Activated CD4-positive, alpha-beta memory T cell treated with anti-CD3 and anti-CD28 coated beads for 36 hours (primary cell): ENCODE measurements at regions not wholly inside any gene's neighbourhood (a gene's known extent, or its start where the extent isn't known, plus 50 kb on each side); places are given as distances from the start of the nearest gene placed in this dataset.
"Not testable (repeated sequence)": the region's sequence is repeated elsewhere in the genome, so short reads cannot be mapped to it uniquely, and the experiment has no call there.

ENCODE experiments used
- CTCF ChIA-PET: fragments of 350-600 bp; sonication (Branson Sonifier 250); formaldehyde crosslinking; loops from one replicate; lab custom pipeline; 2021; ENCODE audit warnings: antibody characterized with exemption, inconsistent platforms; lab: Charles Lee
- POLR2A ChIA-PET: fragments of 350-600 bp; sonication (Branson Sonifier 250); formaldehyde crosslinking; loops from one replicate; lab custom pipeline; 2021; ENCODE audit warnings: antibody characterized with exemption; lab: Charles Lee
- DNase-seq: peaks from one replicate; pipeline ENCODE4 v3.0.0-alpha.2; 2020
- H3K27ac Mint-ChIP-seq: one replicate; pipeline ENCODE4 v1.8.0; 2021; ENCODE audit warnings: mixed read lengths
- H3K27me3 Mint-ChIP-seq: one replicate; pipeline ENCODE4 v1.8.0; 2021; ENCODE audit warnings: mixed read lengths
- H3K36me3 Mint-ChIP-seq: one replicate; pipeline ENCODE4 v1.8.0; 2021; ENCODE audit warnings: mixed read lengths
- H3K4me1 Mint-ChIP-seq: one replicate; pipeline ENCODE4 v1.8.0; 2021; ENCODE audit warnings: low read depth, mixed read lengths
- H3K4me3 Mint-ChIP-seq: one replicate; pipeline ENCODE4 v1.8.0; 2021; ENCODE audit warnings: mild to moderate bottlenecking, mixed read lengths
- H3K9me3 Mint-ChIP-seq: one replicate; pipeline ENCODE4 v1.8.0; 2021; ENCODE audit warnings: mixed read lengths
- intact Hi-C: fragments of 100-400 bp; cut with micrococcal nuclease; formaldehyde crosslinking; loops from one replicate; pipeline ENCODE4 v1.15.1; 2023

DNA sequence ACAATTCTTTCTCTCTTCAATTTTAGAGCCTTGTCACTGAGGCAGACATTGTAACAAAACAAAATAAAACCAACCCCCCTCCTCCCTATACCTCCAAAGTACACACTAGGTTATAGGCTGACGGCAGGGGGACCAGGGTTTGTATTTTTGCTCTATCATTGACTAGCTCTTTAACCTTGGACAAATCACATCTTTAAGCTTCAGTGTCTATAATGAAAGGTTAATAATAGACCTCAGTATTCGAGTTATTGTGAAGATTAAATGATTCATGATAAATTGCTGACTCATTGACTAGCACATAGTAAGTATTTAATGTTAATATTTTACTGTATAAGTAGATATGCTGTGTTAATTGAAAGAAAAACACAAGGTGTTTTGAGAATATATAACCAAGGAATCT is 1267.6 kb upstream of the ADGRL2 start:
- intact Hi-C loops: no loop called here
- ChIA-PET POLR2A (no interaction called here), CTCF (no interaction called here)
- Mint-ChIP-seq H3K4me3 (no peak overlapping the region), H3K4me1 (no peaks in the 10 kb centered on the region), H3K36me3 (no peaks in the 10 kb centered on the region), H3K27me3 (no peaks in the 10 kb centered on the region), H3K9me3 (peaks cover 3% of the 10 kb centered on the region), H3K27ac (no peak overlapping the region)
- DNase-seq: no peak

DNA sequence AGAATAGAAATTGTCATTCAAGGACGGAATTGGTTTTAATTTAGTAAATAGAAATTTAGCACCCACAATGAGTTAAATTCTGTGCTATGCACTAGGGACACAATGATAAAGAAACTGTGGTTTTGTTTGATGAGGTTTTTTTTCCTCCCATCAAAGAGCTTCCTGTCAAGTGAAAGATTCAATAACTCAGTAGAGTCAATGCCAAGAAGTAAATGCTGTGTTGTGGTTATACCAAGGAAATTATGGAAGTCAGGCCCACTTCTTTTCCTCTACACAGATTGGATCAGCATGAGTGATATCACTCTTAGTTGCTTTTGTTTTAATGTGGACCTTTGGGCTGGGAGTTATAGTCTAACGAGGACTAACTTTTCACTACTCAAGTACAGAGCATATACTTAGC is 1269.6 kb upstream of the ADGRL2 start:
- POLR2A ChIA-PET: no interaction called here
- Mint-ChIP-seq H3K27ac (no peak overlapping the region), H3K4me3 (no peak overlapping the region), H3K9me3 (peaks cover 3% of the 10 kb centered on the region), H3K27me3 (no peaks in the 10 kb centered on the region), H3K36me3 (no peaks in the 10 kb centered on the region), H3K4me1 (no peaks in the 10 kb centered on the region)
- CTCF ChIA-PET: no interaction called here
- intact Hi-C loops: no loop called here
- no peak for DNase-seq

DNA sequence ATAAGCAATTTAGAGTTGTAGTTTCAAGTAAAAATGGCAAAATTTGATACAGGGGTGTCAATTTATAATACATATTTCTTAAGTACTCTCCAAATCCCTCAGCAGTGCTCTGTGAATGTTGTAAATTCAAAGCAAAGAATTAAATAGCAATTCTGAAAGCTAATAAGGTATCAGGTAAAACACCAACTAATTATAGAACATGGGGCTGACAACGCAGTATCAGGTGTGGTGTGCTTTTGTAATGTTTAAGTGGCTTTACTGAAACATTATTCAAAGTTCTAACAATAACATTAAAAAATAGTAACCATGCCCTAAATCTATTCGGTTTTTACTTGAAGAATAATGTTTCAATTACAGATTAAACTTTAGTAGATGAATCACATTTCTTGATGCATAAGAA is 1271.2 kb upstream of the ADGRL2 start:
- peaks cover 3% of the 10 kb centered on the region for H3K9me3 Mint-ChIP-seq
- H3K4me1 Mint-ChIP-seq: no peaks in the 10 kb centered on the region
- H3K4me3 Mint-ChIP-seq: no peak overlapping the region
- H3K27me3 Mint-ChIP-seq: no peaks in the 10 kb centered on the region
- intact Hi-C loops: no loop called here
- ChIA-PET CTCF (no interaction called here), POLR2A (no interaction called here)
- H3K27ac Mint-ChIP-seq: no peak overlapping the region
- no peak for DNase-seq
- no peaks in the 10 kb centered on the region for H3K36me3 Mint-ChIP-seq

DNA sequence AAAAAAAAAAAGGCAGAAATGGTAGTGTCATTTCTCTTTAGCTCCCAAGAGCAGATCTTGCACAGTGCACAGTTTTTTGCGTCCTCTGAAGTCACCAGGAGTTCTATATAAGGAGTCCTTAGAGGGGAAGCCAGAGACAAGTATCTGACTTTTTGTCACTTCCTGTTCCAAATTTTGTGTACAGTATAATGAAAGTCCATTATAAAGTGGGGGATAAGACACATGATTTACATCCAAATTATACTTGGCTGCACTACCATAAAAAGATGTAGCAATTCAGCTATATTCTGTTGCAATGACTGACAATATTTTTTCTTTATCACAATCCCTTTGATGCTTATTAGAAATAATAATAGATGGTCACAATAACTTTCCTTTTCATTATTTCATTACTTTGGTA is 1276.9 kb upstream of the ADGRL2 start:
- no peak overlapping the region for H3K27ac Mint-ChIP-seq
- CTCF ChIA-PET: no interaction called here
- no peaks in the 10 kb centered on the region for H3K4me1 Mint-ChIP-seq
- H3K36me3 Mint-ChIP-seq: no peaks in the 10 kb centered on the region
- H3K27me3 Mint-ChIP-seq: no peaks in the 10 kb centered on the region
- peaks cover 6% of the 10 kb centered on the region for H3K9me3 Mint-ChIP-seq
- POLR2A ChIA-PET: no interaction called here
- intact Hi-C loops: no loop called here
- H3K4me3 Mint-ChIP-seq: no peak overlapping the region
- no peak for DNase-seq

DNA sequence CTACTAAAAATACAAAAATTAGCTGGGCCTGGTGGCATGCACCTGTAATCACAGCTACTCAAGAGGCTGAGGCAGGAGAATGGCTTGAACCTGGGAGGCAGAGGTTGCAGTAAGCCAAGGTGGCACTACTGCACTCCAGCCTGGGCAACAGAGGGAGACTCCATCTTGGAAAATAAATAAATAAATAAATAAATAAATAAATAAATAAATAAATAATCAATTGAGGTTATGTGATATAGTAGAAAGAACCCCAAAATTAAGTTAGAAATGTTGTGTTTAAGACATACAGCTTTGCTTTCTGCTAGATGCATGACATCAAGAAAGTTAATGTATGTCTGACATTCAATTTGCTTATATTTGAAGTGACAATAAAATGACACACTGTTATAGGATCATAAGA is 1277.7 kb upstream of the ADGRL2 start:
- H3K27me3 Mint-ChIP-seq, POLR2A ChIA-PET, H3K36me3 Mint-ChIP-seq, H3K4me3 Mint-ChIP-seq, H3K27ac Mint-ChIP-seq, intact Hi-C loops, H3K4me1 Mint-ChIP-seq, H3K9me3 Mint-ChIP-seq, DNase-seq, CTCF ChIA-PET: not testable (repeated sequence)

DNA sequence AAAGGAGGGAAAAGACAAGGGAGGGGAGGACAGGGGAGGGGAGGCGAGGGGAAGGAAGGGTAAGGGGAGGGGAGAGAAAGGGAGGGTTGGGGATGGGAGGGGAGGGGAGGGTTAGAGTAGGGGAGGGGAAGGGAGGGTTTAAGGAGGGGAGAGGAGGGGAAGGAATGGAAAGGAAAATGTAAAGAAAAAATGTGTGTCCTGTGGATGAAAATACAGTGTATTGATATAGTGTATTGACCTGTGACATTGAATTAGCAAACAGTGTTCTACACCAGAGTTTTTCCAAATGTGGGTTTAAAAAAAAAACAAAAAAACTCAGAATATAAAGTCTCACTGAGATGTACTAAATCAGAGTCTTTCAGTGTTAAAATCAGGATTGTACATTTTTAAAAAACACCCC is 1279.8 kb upstream of the ADGRL2 start:
- H3K27ac Mint-ChIP-seq: no peak overlapping the region
- H3K4me1 Mint-ChIP-seq: no peaks in the 10 kb centered on the region
- CTCF ChIA-PET: no interaction called here
- H3K4me3 Mint-ChIP-seq: no peak overlapping the region
- peaks cover 18% of the 10 kb centered on the region for H3K9me3 Mint-ChIP-seq
- H3K27me3 Mint-ChIP-seq: no peaks in the 10 kb centered on the region
- no peaks in the 10 kb centered on the region for H3K36me3 Mint-ChIP-seq
- POLR2A ChIA-PET: no interaction called here
- intact Hi-C loops: no loop called here
- DNase-seq: no peak

DNA sequence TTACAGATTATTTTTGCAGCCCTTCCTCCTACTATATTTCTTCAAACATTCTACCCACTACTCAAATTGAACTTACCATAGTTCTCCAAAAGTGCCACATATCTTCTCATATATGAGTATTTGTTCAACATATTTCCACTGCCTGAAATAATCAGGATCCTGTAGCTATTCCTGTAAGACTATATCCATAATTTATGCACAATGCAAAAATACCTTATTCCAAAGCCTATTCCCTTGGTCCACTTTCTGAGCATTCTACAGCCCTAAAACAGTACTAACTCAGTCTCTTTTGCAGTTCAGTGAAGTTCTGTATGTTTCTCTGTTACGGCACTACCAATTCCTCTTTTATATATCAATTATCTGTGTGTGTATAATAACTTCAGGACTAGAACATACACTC is 1283.7 kb upstream of the ADGRL2 start:
- no peak overlapping the region for H3K27ac Mint-ChIP-seq
- no peak overlapping the region for H3K4me3 Mint-ChIP-seq
- no peaks in the 10 kb centered on the region for H3K27me3 Mint-ChIP-seq
- no peaks in the 10 kb centered on the region for H3K4me1 Mint-ChIP-seq
- DNase-seq: no peak
- H3K36me3 Mint-ChIP-seq: no peaks in the 10 kb centered on the region
- ChIA-PET POLR2A (no interaction called here), CTCF (no interaction called here)
- intact Hi-C loops: no loop called here
- H3K9me3 Mint-ChIP-seq: peaks cover 16% of the 10 kb centered on the region

DNA sequence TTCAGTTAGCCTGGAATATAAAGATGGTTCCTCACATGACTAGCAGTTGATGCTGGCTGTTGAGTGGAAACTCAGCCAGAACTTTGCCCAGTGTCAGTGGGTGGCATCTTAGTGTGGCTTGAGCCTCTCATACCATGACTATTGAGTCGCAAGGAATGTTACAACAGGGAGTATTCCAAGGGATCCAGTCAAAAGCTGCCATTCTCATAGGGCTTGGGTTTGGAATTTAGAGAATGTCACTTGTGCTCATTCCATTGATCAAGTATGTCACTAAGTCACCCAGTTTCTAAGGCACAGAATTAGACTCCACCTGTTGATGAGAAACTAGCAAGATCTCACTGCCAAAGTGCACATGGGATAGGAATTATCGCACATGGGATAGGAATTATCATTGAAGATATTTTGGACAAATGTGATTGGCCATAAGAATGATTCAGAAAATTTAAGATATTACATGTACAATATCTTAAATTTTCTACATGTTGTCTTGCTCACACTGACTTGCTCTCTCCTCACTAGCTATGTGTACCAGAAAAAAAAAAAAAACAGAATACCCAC is 1290.7 kb upstream of the ADGRL2 start:
- H3K4me3 Mint-ChIP-seq: no peak overlapping the region
- H3K36me3 Mint-ChIP-seq: no peaks in the 10 kb centered on the region
- intact Hi-C loops: no loop called here
- no peak for DNase-seq
- no peak overlapping the region for H3K27ac Mint-ChIP-seq
- ChIA-PET POLR2A (interaction anchor here (0.6 kb wide), 1 partner anchor 989 kb away, joined by 4 read pairs; no protein-coding TSS in a partner anchor), CTCF (no interaction called here)
- no peaks in the 10 kb centered on the region for H3K4me1 Mint-ChIP-seq
- peaks cover 6% of the 10 kb centered on the region for H3K9me3 Mint-ChIP-seq
- no peaks in the 10 kb centered on the region for H3K27me3 Mint-ChIP-seq

DNA sequence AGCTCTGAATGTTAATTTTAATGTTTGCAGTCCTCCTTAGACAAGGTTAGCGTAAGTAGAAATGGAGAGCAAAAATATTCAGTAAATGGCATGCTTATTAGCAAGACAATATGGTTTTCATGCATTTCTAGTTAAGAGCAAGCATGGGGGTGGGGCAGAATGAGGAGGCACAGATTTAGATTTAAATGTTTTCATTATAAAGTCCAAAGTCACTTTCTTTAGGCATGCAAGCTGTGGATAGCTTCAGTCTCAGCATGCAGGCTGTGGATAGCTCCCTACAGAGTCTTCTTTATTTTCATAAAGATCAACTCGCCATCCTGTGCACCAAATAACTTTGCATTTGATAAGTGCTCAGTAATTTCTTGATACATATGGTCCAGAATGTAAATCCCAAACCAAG is 1294.5 kb upstream of the ADGRL2 start:
- no peaks in the 10 kb centered on the region for H3K27me3 Mint-ChIP-seq
- no peak overlapping the region for H3K4me3 Mint-ChIP-seq
- H3K27ac Mint-ChIP-seq: no peak overlapping the region
- H3K9me3 Mint-ChIP-seq: peaks cover 9% of the 10 kb centered on the region
- POLR2A ChIA-PET: no interaction called here
- intact Hi-C loops: no loop called here
- H3K36me3 Mint-ChIP-seq: no peaks in the 10 kb centered on the region
- DNase-seq: no peak
- H3K4me1 Mint-ChIP-seq: no peaks in the 10 kb centered on the region
- CTCF ChIA-PET: no interaction called here

DNA sequence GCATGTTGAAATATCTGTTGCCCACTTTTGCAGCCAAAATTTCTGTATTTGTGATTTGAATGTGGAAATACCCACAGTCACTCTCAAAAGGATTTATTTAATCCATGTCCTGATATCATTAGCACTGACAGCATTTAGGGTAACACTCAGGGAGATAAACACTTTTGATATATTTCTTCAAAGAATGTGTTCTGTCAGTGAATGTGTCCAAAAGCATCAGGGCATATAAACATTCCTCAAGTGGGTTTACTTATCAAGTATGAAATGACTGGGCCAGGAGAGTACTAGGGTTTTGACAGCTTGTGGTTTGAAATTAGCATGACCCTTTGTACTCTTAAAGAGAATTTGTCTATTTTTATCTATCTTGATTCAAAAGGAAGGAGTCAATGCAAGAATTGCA is 1302.1 kb upstream of the ADGRL2 start:
- no peak overlapping the region for H3K27ac Mint-ChIP-seq
- POLR2A ChIA-PET: no interaction called here
- intact Hi-C loops: no loop called here

DNA sequence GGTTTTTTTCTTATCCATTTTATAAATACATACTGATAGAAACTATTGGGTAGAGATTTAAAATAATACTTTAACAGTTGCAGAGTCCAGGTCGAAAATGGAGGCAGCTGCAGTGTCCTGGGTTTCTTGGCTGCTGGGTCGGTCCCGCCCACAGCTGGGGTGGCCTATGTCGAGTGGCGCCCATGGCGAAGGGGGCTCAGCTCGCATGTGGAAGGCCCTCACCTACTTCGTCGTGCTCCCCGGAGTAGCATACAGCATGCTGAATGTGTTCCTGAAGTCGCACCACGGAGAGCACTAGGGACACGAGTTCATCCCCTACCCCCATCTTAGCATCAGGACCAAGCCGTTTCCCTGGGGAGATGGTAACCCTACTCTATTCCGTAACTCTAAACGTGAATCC is 1304.9 kb upstream of the ADGRL2 start:
- H3K4me3 Mint-ChIP-seq: no peak overlapping the region

More for the DNA sequence above, 1302.1 kb upstream of the ADGRL2 start:
- H3K4me3 Mint-ChIP-seq: no peak overlapping the region
- H3K4me1 Mint-ChIP-seq: no peaks in the 10 kb centered on the region
- no peaks in the 10 kb centered on the region for H3K27me3 Mint-ChIP-seq
- no peaks in the 10 kb centered on the region for H3K36me3 Mint-ChIP-seq
- CTCF ChIA-PET: interaction anchor here (0.6 kb wide), 1 partner anchor 416 kb away, joined by 3 read pairs; no protein-coding TSS in a partner anchor
- DNase-seq: no peak
- peaks cover 2% of the 10 kb centered on the region for H3K9me3 Mint-ChIP-seq

DNA sequence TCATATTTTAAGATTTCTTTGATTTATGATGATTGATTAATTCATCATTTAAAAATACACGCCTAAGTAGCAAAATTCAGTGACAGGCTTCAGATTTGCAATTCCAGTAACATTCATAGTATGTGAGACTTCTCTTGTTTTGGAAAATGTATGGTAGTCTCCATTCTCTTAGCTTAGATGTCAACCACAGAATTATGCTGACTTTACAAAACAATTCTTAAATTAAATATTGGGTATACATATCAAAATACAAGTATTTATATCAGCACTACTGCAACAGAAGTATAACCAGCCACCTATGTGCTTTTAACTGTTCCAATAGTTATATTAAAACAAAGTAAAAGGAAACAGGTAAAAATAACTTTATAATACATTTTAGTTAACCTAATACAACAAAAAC is 1328.6 kb upstream of the ADGRL2 start:
- intact Hi-C loops: no loop called here
- no peaks in the 10 kb centered on the region for H3K4me1 Mint-ChIP-seq
- no peak overlapping the region for H3K4me3 Mint-ChIP-seq
- POLR2A ChIA-PET: no interaction called here
- H3K27ac Mint-ChIP-seq: no peak overlapping the region
- H3K27me3 Mint-ChIP-seq: no peaks in the 10 kb centered on the region
- H3K9me3 Mint-ChIP-seq: peaks cover 11% of the 10 kb centered on the region
- CTCF ChIA-PET: no interaction called here
- no peaks in the 10 kb centered on the region for H3K36me3 Mint-ChIP-seq
- no peak for DNase-seq

More for the DNA sequence above, 1304.9 kb upstream of the ADGRL2 start:
- Mint-ChIP-seq H3K27ac (no peak overlapping the region), H3K27me3 (no peaks in the 10 kb centered on the region), H3K36me3 (no peaks in the 10 kb centered on the region), H3K9me3 (no peaks in the 10 kb centered on the region), H3K4me1 (no peaks in the 10 kb centered on the region)
- CTCF ChIA-PET: no interaction called here
- DNase-seq: no peak
- intact Hi-C loops: no loop called here
- POLR2A ChIA-PET: no interaction called here

DNA sequence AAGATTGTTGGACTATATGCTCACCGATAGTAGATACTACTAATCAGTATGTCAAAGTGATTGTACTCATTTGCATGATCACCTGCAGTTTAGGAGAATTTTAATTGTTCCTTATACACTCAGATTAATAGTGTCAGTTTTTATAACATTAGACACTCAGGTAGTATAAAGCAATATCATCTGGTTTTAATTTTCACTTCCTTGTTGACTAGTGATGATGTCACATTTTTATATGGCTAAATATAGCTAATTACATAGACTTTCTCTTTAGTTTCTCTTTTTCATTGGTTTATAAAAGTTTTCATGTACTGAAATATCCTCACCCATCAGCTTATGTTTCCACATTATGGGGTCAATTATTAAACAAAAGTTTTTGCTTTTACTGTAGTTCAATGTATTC is 1332.4 kb upstream of the ADGRL2 start:
- H3K4me3 Mint-ChIP-seq: no peak overlapping the region

More for the DNA sequence above, 1332.4 kb upstream of the ADGRL2 start:
- peaks cover 4% of the 10 kb centered on the region for H3K9me3 Mint-ChIP-seq
- DNase-seq: no peak
- CTCF ChIA-PET: no interaction called here
- no peaks in the 10 kb centered on the region for H3K36me3 Mint-ChIP-seq
- no peaks in the 10 kb centered on the region for H3K27me3 Mint-ChIP-seq
- no peak overlapping the region for H3K27ac Mint-ChIP-seq
- POLR2A ChIA-PET: no interaction called here
- intact Hi-C loops: no loop called here
- no peaks in the 10 kb centered on the region for H3K4me1 Mint-ChIP-seq
